GM20000 (cell line): ENCODE measurements at regions not wholly inside any gene's neighbourhood (a gene's known extent, or its start where the extent isn't known, plus 50 kb on each side); places are given as distances from the start of the nearest gene placed in this dataset.

Source experiments
- DNase-seq: peaks from one replicate; pipeline ENCODE4 v3.0.0; 2012; ENCODE audit warnings: low spot score
- CTCF ChIP-seq: IDR thresholded peaks from 2 replicates; pipeline ENCODE4 v1.5.1; 2012; ENCODE audit warnings: mild to moderate bottlenecking, control low read depth; ENCODE audit errors: extremely low read depth, missing control alignments

- no peak for DNase-seq
- no peak for TF ChIP-seq CTCF
These were observed 192.0 kb upstream of the HNRNPA3 start for GRCh38 chr2:177020524-177021119.

GRCh38 chr2:177021706-177022343 is 190.8 kb upstream of the HNRNPA3 start:
- no peak for DNase-seq
- no peak for TF ChIP-seq CTCF

GRCh38 chr2:177024765-177025164 is 187.8 kb upstream of the HNRNPA3 start:
- TF ChIP-seq CTCF: no peak

GRCh38 chr2:177026253-177026652 is 186.3 kb upstream of the HNRNPA3 start:
- TF ChIP-seq CTCF: no peak
- DNase-seq: no peak

More at GRCh38 chr2:177024765-177025164, 187.8 kb upstream of the HNRNPA3 start:
- no peak for DNase-seq

GRCh38 chr2:177026956-177027355 is 185.6 kb upstream of the HNRNPA3 start:
- TF ChIP-seq CTCF: no peak
- no peak for DNase-seq

- no peak for TF ChIP-seq CTCF
- no peak for DNase-seq
These were observed 184.3 kb upstream of the HNRNPA3 start for GRCh38 chr2:177028296-177028695.

GRCh38 chr2:177029075-177029474 is 183.5 kb upstream of the HNRNPA3 start:
- no peak for TF ChIP-seq CTCF
- DNase-seq: no peak
